ENCODE measurements at regions not wholly inside any gene's neighbourhood (a gene's known extent, or its start where the extent isn't known, plus 50 kb on each side); places are given as distances from the start of the nearest gene placed in this dataset.
"Not testable (repeated sequence)": the region's sequence is repeated elsewhere in the genome, so short reads cannot be mapped to it uniquely, and the experiment has no call there.

- TF ChIP-seq POLR2A (IDR thresholded peaks at IDR 0.05; ENCODE audit: low read length) (no peak), GATA1 (IDR thresholded peaks at IDR 0.05; ENCODE audit: low read depth, low read length) (no peak)
Measured at GRCh38 chr3:118781839-118782238, 252.8 kb downstream of the IGSF11 start.

DNA sequence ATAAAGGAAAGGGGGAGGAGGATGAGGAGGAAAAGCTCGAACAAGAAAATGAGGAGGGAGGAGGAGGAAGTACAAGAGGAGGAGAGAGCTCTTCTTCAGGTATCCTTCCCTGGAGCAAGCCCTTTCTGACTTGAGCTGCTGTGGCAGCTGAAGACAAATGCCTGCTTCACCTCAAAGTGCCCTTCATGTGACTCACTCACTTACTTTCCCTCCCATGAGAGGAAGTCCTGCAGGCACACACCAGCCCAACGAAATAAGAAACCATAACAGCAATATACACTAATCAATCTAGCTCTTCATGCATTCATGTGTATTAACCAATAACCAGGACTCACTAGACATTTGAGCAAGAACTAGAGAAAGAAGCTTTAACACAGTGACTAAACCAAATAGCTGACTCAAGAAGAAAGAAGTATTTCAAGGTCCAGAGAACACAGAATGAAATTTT, 251.9 kb downstream of the IGSF11 start:
- no peak for TF ChIP-seq GATA1 (IDR thresholded peaks at IDR 0.05; ENCODE audit: low read depth, low read length)
- no peak for TF ChIP-seq POLR2A (IDR thresholded peaks at IDR 0.05; ENCODE audit: low read length)
- no peak for DNase-seq

More at GRCh38 chr3:118781839-118782238, 252.8 kb downstream of the IGSF11 start:
- DNase-seq: no peak

- DNase-seq: no peak
- TF ChIP-seq GATA1 (IDR thresholded peaks at IDR 0.05; ENCODE audit: low read depth, low read length): no peak
- no peak for TF ChIP-seq POLR2A (IDR thresholded peaks at IDR 0.05; ENCODE audit: low read length)
Measured at GRCh38 chr3:118785415-118785814, 249.2 kb downstream of the IGSF11 start.

GRCh38 chr3:118791246-118791645, 243.4 kb downstream of the IGSF11 start:
- DNase-seq: no peak
- TF ChIP-seq GATA1 (IDR thresholded peaks at IDR 0.05; ENCODE audit: low read depth, low read length) (no peak), POLR2A (IDR thresholded peaks at IDR 0.05; ENCODE audit: low read length) (no peak)

GRCh38 chr3:118792191-118792590, 242.5 kb downstream of the IGSF11 start:
- TF ChIP-seq POLR2A (IDR thresholded peaks at IDR 0.05; ENCODE audit: low read length) (no peak), GATA1 (IDR thresholded peaks at IDR 0.05; ENCODE audit: low read depth, low read length) (no peak)
- DNase-seq: no peak

- no peak for DNase-seq
- TF ChIP-seq GATA1 (IDR thresholded peaks at IDR 0.05; ENCODE audit: low read depth, low read length) (no peak), POLR2A (IDR thresholded peaks at IDR 0.05; ENCODE audit: low read length) (no peak)
Measured at GRCh38 chr3:118793176-118793575, 241.5 kb downstream of the IGSF11 start.

GRCh38 chr3:118799303-118799702, 235.3 kb downstream of the IGSF11 start:
- no peak for DNase-seq
- TF ChIP-seq GATA1 (IDR thresholded peaks at IDR 0.05; ENCODE audit: low read depth, low read length) (no peak), POLR2A (IDR thresholded peaks at IDR 0.05; ENCODE audit: low read length) (no peak)

GRCh38 chr3:118801899-118802298, 232.7 kb downstream of the IGSF11 start:
- TF ChIP-seq GATA1 (IDR thresholded peaks at IDR 0.05; ENCODE audit: low read depth, low read length) (no peak), POLR2A (IDR thresholded peaks at IDR 0.05; ENCODE audit: low read length) (no peak)
- no peak for DNase-seq

- TF ChIP-seq GATA1 (IDR thresholded peaks at IDR 0.05; ENCODE audit: low read depth, low read length) (no peak), POLR2A (IDR thresholded peaks at IDR 0.05; ENCODE audit: low read length) (no peak)
- no peak for DNase-seq
Measured at GRCh38 chr3:118802325-118803095, 232.1 kb downstream of the IGSF11 start.

- TF ChIP-seq GATA1 (IDR thresholded peaks at IDR 0.05; ENCODE audit: low read depth, low read length): no peak
- TF ChIP-seq POLR2A (IDR thresholded peaks at IDR 0.05; ENCODE audit: low read length): no peak
- DNase-seq: no peak
Measured at GRCh38 chr3:118803096-118803476, 231.6 kb downstream of the IGSF11 start.

DNA sequence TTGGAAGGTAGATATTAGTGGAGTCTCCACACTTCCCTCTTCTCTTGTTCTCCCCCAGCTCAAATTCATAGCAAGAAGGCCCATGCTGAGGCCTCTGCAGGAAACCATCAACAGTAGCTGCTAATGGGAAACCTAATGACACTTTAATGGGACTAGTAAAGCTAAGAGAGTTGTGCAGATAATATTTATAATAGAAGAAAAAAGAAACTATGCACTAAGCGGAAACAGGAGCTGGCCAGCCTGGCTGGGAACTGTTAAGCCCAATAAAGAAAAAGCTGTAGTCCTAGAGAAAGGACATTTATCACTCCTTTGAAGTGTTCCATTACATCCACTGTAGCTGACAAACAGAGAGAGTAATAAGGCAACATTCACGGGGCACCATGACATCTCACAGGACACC, 229.6 kb downstream of the IGSF11 start:
- no peak for DNase-seq
- TF ChIP-seq POLR2A (IDR thresholded peaks at IDR 0.05; ENCODE audit: low read length): no peak
- TF ChIP-seq GATA1 (IDR thresholded peaks at IDR 0.05; ENCODE audit: low read depth, low read length): no peak

DNA sequence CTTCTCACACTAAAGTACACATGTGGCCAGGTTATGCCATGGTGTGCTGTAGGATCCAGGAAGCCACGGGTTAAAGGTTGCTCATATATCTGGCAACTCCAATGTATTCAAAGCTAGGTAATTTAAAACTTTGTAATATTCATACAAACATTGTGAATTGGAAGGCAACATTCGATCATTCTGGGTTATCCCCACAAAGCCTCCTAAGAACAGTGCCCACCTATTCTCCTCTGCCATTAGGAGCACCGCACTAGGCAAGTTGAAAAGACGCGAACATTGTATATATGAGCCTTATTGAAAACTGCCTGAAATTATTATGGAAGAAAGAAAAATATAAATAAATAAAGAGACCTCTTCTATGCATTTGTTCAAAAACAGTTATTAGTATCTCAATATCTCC, 228.2 kb downstream of the IGSF11 start:
- TF ChIP-seq POLR2A (IDR thresholded peaks at IDR 0.05; ENCODE audit: low read length) (no peak), GATA1 (IDR thresholded peaks at IDR 0.05; ENCODE audit: low read depth, low read length) (no peak)
- DNase-seq: no peak

DNA sequence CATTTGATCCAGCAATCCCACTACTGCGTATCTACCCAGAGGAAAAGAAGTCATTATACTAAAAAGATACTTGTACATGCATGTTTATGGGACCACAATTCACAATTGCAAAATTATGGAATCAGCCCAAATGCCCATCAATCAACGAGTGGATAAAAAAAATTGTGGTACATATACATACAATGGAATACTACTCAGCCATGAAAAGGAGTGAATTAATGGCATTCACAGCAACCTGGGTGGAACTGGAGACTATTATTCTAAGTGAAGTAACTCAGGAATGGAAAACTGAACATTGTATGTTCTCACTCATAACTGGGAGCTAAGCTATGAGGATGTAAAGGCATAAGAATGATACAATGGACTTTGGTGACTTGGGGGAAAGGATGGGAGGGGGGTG, 227.3 kb downstream of the IGSF11 start:
- not testable (repeated sequence) for DNase-seq

- no peak for DNase-seq
- TF ChIP-seq POLR2A (IDR thresholded peaks at IDR 0.05; ENCODE audit: low read length): no peak
- no peak for TF ChIP-seq GATA1 (IDR thresholded peaks at IDR 0.05; ENCODE audit: low read depth, low read length)
Measured at GRCh38 chr3:118808723-118809122, 225.9 kb downstream of the IGSF11 start.

GRCh38 chr3:118809696-118810498, 224.7 kb downstream of the IGSF11 start:
- DNase-seq: no peak
- TF ChIP-seq POLR2A (IDR thresholded peaks at IDR 0.05; ENCODE audit: low read length) (no peak), GATA1 (IDR thresholded peaks at IDR 0.05; ENCODE audit: low read depth, low read length) (no peak)
